Caco-2 (cell line): ENCODE measurements at regions not wholly inside any gene's neighbourhood (a gene's known extent, or its start where the extent isn't known, plus 50 kb on each side); places are given as distances from the start of the nearest gene placed in this dataset.

Source experiments
- BruUV-seq: library from RNA; stranded (reverse); fragments of 400-500 nt; replicated peaks from 2 replicates; lab custom pipeline; 2021; lab: Mats Ljungman, UMichigan
- CTCF ChIA-PET: fragments of 300-600 bp; sonication (Branson Sonifier 250); formaldehyde crosslinking; loops from one replicate; lab custom pipeline; 2022; ENCODE audit warnings: antibody characterized with exemption; lab: Charles Lee
- POLR2A ChIA-PET: fragments of 300-600 bp; sonication (Branson Sonifier 250); formaldehyde crosslinking; loops from one replicate; lab custom pipeline; 2022; ENCODE audit warnings: antibody characterized with exemption; lab: Charles Lee
- DNase-seq, 2 experiments: peaks; one replicate each; pipeline versions ENCODE4 v3.0.0 to v3.0.0-alpha.2; 2020 to 2022
- H3K27me3 ChIP-seq: replicated peaks from 2 replicates; pipeline ENCODE4 v1.6.0; 2011; ENCODE audit warnings: low read length; ENCODE audit not compliant: control insufficient read depth, insufficient read depth
- H3K36me3 ChIP-seq: 2 replicates; pipeline ENCODE4 v1.5.1; 2011; ENCODE audit warnings: low read length; ENCODE audit not compliant: control insufficient read depth, insufficient read depth
- H3K4me1 ChIP-seq: fragments of 250-450 bp; sonication (Bioruptor Pico); 2 replicates; pipeline ENCODE4 v1.5.1; 2020; ENCODE audit warnings: mild to moderate bottlenecking
- H3K4me3 ChIP-seq: 2 replicates; pipeline ENCODE4 v1.5.1; 2011; ENCODE audit warnings: low read depth, mild to moderate bottlenecking, control low read depth, low read length
- H3K9me3 ChIP-seq: fragments of 250-450 bp; sonication (Bioruptor Pico); 2 replicates; pipeline ENCODE4 v1.5.1; 2020; ENCODE audit warnings: mild to moderate bottlenecking, moderate library complexity
- H3K27ac Mint-ChIP-seq: one replicate; pipeline ENCODE4 v1.8.0; 2022; ENCODE audit warnings: mixed read lengths; ENCODE audit not compliant: unreplicated experiment
- H3K27me3 Mint-ChIP-seq: one replicate; pipeline ENCODE4 v1.8.0; 2022; ENCODE audit warnings: mixed read lengths; ENCODE audit not compliant: insufficient read depth, unreplicated experiment
- H3K36me3 Mint-ChIP-seq: one replicate; pipeline ENCODE4 v1.8.0; 2022; ENCODE audit warnings: mild to moderate bottlenecking, mixed read lengths; ENCODE audit not compliant: insufficient read depth, unreplicated experiment
- H3K4me1 Mint-ChIP-seq: one replicate; pipeline ENCODE4 v1.8.0; 2022; ENCODE audit warnings: low read depth, mixed read lengths; ENCODE audit not compliant: unreplicated experiment
- H3K4me3 Mint-ChIP-seq: one replicate; pipeline ENCODE4 v1.8.0; 2022; ENCODE audit warnings: mild to moderate bottlenecking, moderate library complexity, mixed read lengths; ENCODE audit not compliant: unreplicated experiment
- H3K9me3 Mint-ChIP-seq: one replicate; pipeline ENCODE4 v1.8.0; 2022; ENCODE audit warnings: mixed read lengths; ENCODE audit not compliant: unreplicated experiment
- CTCF ChIP-seq, 2 experiments: fragments of 200-600 bp in 1 of 2; IDR thresholded peaks; 1 replicate in 1 of 2; 2 replicates in 1 of 2; pipeline versions ENCODE4 v1.5.1 to v1.8.0; 2011 to 2022; ENCODE audit warnings: antibody characterized with exemption in 1 of 2, control low read depth in 1 of 2, inconsistent platforms in 1 of 2, low read depth in 1 of 2, low read length in 1 of 2, mild to moderate bottlenecking in 1 of 2, moderate library complexity in 1 of 2; ENCODE audit not compliant: insufficient read depth in 1 of 2, severe bottlenecking in 1 of 2, unreplicated experiment in 1 of 2
- intact Hi-C: fragments of 100-400 bp; cut with micrococcal nuclease; formaldehyde crosslinking; loops from one replicate; pipeline ENCODE4 v1.10.0; 2022; ENCODE audit not compliant: unreplicated experiment

GRCh38 chr18:44136326-44136725, 544.4 kb upstream of the SETBP1 start:
- H3K9me3 Mint-ChIP-seq, result no peaks in the 10 kb centered on the region
- Histone ChIP-seq H3K9me3 (no peaks in the 10 kb centered on the region), H3K27me3 (no peaks in the 10 kb centered on the region), H3K36me3 (no peaks in the 10 kb centered on the region), H3K4me3 (no peak overlapping the region), H3K4me1 (no peaks in the 10 kb centered on the region)
- BruUV-seq, result no TSS peak
- no peak overlapping the region for H3K27ac Mint-ChIP-seq
- POLR2A ChIA-PET, result no interaction called here
- no peak overlapping the region for H3K4me3 Mint-ChIP-seq
- peaks cover 2% of the 10 kb centered on the region for H3K27me3 Mint-ChIP-seq
- CTCF ChIA-PET, result no interaction called here
- H3K36me3 Mint-ChIP-seq, result no peaks in the 10 kb centered on the region
- intact Hi-C loops, result no loop called here
- TF ChIP-seq CTCF (IDR thresholded peaks at IDR 0.05; ENCODE audit: insufficient read depth in 1 of 2, low read depth in 1 of 2, low read length in 1 of 2, severe bottlenecking in 1 of 2, unreplicated experiment in 1 of 2), result no peak
- no peaks in the 10 kb centered on the region for H3K4me1 Mint-ChIP-seq
- no peak for DNase-seq

GRCh38 chr18:44143072-44143471, 537.6 kb upstream of the SETBP1 start:
- no peaks in the 10 kb centered on the region for H3K36me3 ChIP-seq
- H3K27me3 ChIP-seq, result no peaks in the 10 kb centered on the region
- Mint-ChIP-seq H3K4me3 (no peak overlapping the region), H3K27ac (no peak overlapping the region), H3K36me3 (no peaks in the 10 kb centered on the region), H3K4me1 (no peaks in the 10 kb centered on the region), H3K9me3 (no peaks in the 10 kb centered on the region), H3K27me3 (peaks cover 8% of the 10 kb centered on the region)
- ChIA-PET POLR2A (no interaction called here), CTCF (no interaction called here)
- BruUV-seq, result no TSS peak
- TF ChIP-seq CTCF (IDR thresholded peaks at IDR 0.05; ENCODE audit: insufficient read depth in 1 of 2, low read depth in 1 of 2, low read length in 1 of 2, severe bottlenecking in 1 of 2, unreplicated experiment in 1 of 2), result no peak
- no peak for DNase-seq
- no peaks in the 10 kb centered on the region for H3K4me1 ChIP-seq
- intact Hi-C loops, result no loop called here
- H3K9me3 ChIP-seq, result no peaks in the 10 kb centered on the region
- no peak overlapping the region for H3K4me3 ChIP-seq

GRCh38 chr18:44149706-44150105, 531.0 kb upstream of the SETBP1 start:
- no TSS peak for BruUV-seq
- no peak overlapping the region for H3K27ac Mint-ChIP-seq
- intact Hi-C loops, result no loop called here
- no peak for TF ChIP-seq CTCF (IDR thresholded peaks at IDR 0.05; ENCODE audit: insufficient read depth in 1 of 2, low read depth in 1 of 2, low read length in 1 of 2, severe bottlenecking in 1 of 2, unreplicated experiment in 1 of 2)
- CTCF ChIA-PET, result no interaction called here
- H3K4me3 Mint-ChIP-seq, result no peak overlapping the region
- no peaks in the 10 kb centered on the region for H3K4me1 ChIP-seq
- no peak for DNase-seq
- H3K27me3 ChIP-seq, result no peaks in the 10 kb centered on the region
- H3K4me1 Mint-ChIP-seq, result no peaks in the 10 kb centered on the region
- no peaks in the 10 kb centered on the region for H3K36me3 ChIP-seq
- no peaks in the 10 kb centered on the region for H3K9me3 ChIP-seq
- H3K4me3 ChIP-seq, result no peak overlapping the region
- H3K9me3 Mint-ChIP-seq, result no peaks in the 10 kb centered on the region
- H3K36me3 Mint-ChIP-seq, result no peaks in the 10 kb centered on the region
- H3K27me3 Mint-ChIP-seq, result peaks cover 8% of the 10 kb centered on the region
- POLR2A ChIA-PET, result no interaction called here
